GM18505 (cell line): ENCODE measurements at regions not wholly inside any gene's neighbourhood (a gene's known extent, or its start where the extent isn't known, plus 50 kb on each side); places are given as distances from the start of the nearest gene placed in this dataset.

Experiments
- ATAC-seq: cut with Tn5 transposase; IDR thresholded peaks from one replicate; pipeline ENCODE4 v1.9.1; 2021; ENCODE audit not compliant: unreplicated experiment
- POLR2A ChIP-seq: IDR thresholded peaks from 4 replicates; pipeline ENCODE4 v1.6.1; 2011; ENCODE audit warnings: borderline replicate concordance; ENCODE audit not compliant: insufficient read depth, insufficient read length; ENCODE audit errors: extremely low read depth

DNA sequence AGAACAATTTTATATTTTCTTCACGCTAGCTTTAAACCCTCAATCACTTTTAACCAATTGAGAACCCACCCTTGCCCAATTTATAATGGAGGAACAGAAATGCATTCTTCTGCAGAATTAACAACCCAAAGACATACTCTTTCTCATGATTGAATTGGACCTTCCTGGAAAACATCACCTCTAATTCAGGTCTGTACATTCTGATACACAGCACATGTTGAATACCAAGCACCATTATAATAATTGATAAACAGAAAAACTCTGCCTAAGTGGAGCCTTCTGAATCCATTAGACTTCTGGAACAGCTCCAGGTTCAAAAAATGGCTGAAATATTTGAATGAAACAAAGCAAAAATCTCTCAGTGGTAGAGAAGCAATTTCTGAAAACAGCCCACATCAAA, 105.4 kb downstream of the FAM76B start:
- no peak for TF ChIP-seq POLR2A
- no peak for ATAC-seq

DNA sequence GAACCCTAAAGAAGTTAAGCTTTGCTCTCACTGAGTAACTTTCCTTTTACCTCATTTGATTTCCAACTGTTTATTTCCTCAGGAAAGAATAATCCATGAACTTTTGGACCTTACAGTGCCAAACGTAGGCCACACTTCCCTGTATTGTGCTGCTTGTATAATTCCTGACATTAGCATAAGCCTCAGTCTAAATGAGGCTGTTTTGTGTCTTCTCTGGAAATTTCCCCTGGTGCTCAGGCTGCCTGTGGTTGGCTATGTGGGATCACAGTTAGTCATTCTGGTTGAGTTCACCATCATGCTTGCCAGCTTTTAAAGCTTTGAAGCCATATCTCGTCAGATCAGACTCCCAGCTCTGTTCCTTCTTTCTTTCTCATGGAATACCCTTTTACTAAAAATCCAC, 107.0 kb downstream of the FAM76B start:
- no peak for ATAC-seq
- no peak for TF ChIP-seq POLR2A

DNA sequence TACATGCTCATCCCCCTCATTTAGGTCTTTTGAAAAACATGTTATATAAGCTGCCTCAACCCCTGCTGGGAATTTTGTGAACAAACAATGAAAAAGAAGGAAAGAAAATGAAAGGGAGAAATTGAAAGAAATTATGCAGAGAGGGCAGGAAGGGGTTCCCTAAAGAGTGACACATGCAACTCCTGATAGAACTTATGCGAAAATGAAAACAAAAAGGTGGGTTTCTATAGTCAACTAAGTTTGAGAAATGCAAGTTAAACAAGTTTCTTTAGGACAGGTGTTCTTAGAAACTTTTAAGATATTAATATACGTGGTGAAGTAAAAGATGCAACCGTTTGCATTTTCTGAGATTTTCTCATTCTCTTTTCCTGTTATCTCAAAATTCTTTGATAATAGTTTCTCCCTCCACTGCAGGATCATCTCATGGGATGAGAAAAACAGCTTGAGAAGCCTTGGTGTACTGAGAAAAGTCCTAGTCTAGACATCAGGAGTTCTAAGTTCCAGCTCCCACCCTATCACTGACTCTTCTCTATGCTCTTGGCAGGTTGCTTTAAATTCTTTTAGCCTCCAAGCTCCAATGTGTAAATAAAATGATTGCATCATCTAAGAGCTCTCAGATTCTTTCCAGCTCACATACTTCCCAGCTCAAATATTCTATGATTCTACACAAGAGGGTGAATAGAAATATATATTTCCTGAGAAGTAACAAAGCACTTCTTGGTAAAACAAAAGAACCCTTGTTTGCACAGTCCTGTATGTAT, 109.2 kb downstream of the FAM76B start:
- no peak for TF ChIP-seq POLR2A
- ATAC-seq, result no peak

DNA sequence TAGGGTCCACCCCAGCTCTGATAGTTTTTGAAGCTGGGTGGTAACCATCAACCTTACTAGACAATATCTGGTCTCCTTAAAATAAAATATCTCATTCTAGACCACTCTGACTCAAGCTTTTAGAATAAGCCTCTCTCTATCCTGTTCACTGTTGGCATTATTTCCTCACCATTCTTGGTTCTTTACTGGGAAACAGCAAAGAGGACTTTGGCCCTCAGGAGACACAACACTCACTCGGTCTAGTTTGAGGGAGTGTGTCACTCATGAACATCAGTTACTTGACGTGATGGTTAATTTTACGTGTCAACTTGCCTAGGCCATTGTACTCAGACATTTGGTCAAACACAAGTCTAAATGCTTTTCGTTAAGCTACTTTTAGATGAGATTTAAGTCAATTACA, 110.6 kb downstream of the FAM76B start:
- ATAC-seq, result no peak
- TF ChIP-seq POLR2A, result no peak

DNA sequence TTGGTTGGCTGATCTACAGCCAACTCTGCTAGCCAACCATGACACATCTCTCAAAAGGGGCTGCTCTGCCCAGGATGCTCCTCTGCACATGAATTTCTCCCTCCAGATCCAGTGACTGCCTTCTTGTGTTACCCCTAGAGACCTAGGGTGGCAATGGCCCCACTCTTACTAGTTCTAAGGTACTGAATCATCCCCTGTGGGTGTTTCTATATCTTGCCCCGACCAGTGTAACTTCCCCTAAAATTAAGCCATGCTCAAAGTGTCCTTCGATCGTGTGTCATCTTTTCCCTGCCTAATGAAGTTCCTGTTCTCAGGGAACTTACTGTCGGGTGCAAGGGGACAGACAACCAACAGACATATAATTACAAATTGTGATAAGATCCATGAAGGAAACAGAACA, 113.3 kb downstream of the FAM76B start:
- TF ChIP-seq POLR2A, result no peak
- no peak for ATAC-seq

DNA sequence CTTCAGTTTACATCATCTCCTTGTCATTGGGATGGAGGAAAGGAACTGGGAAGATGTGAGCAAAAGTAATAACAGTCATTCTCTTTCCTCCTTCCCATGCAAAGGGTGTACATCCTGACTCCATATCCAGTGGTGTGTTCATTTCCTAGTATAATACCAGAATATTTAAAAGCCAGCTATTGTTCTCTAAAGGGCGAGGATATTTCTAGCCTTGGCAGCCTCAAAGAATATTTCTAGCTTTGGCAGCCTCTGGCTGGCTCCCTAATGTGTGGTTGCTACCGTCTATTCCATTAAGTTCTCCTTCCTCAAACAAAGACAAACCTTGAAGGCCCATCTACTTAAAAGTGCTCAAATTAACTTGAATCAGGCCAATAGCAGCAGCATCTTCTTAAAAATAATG, 114.0 kb downstream of the FAM76B start:
- no peak for TF ChIP-seq POLR2A
- ATAC-seq, result no peak

DNA sequence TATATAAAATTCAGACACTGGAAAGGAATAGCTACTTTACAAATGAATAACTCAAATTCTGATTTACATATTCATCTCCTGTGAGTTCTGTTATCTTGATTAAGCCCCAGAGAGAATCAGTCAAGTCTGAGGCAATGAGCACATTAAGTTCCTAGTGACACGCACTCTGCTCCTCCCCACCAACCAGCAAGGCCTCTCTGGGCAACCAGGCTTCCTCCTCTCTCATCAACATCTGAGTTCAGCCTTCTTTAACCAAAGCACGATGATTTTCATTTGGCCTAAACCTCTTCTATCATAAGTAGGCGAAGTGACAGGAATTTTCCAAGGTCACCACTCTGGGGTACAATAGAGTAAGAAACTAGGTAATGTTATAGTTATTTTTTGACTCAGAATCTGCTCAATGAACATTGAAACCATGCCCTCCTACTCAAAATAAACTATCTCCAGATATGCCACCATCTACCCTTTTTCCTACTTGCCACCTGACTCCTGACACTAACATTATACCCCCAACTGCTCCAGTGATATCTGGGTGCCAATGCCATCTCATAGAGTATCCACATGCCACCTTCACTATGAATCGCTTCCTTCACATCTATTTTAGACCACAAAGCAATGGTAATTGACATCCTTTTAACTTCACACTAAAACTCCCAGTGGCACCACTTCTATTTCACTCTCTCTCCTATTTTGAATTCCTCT, 114.8 kb downstream of the FAM76B start:
- no peak for TF ChIP-seq POLR2A
- ATAC-seq, result no peak

DNA sequence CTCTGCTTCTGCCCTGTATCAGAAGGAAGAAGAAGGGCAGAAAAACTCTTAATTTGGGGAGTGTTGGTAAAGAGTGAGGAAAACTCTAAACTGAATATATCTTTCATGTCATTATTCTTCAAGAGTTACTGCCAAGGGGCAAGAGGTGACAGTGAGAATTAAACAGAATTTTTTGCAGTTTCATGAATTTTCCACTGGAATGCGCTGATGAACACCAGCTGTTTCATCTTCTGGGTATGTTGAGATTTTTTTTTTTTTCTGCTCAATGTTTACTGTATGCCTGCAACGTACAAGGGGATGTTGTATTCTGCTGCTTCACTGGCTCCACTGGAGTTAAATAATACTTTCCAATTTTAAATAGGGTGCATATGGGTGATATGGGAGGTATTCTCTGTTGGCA, 117.8 kb downstream of the FAM76B start:
- no peak for TF ChIP-seq POLR2A
- no peak for ATAC-seq

DNA sequence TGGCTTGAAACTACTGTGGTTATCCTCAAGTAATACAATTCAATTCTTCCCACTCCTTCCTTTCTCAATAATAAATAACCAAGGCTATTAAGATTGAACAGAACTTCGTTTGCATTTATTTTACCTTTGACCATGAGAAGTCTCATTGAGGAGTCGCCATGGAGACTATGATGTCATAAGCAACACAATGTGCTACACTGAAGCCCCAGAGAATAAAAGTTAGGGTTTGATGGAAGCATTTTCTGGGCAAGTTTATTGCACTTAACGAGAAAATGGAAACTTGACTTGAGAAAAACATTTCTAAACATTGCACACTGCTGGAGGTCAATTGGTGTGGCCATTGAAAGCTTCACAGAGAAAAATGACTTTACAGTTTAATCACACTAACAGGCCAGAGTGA, 121.5 kb downstream of the FAM76B start:
- ATAC-seq, result no peak
- TF ChIP-seq POLR2A, result no peak

DNA sequence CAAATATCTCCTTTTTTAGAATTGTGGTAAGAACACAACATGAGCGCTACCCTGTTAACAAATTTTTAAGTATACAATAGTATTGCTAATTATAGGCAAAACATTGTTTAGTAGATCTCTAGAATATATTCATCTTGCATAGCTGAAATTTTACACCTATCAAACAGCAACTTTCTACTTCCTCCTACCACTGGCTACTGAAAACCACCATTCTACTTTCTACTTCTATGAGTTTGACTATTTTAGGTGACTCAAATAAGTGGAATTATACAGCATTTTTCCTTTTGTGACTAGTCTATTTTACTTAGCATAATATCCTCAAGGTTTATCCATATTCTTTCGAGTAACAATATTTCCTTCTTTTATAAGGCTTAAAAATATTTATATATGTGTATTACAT, 128.4 kb downstream of the FAM76B start:
- TF ChIP-seq POLR2A, result no peak
- peak; percentile 56 for ATAC-seq

DNA sequence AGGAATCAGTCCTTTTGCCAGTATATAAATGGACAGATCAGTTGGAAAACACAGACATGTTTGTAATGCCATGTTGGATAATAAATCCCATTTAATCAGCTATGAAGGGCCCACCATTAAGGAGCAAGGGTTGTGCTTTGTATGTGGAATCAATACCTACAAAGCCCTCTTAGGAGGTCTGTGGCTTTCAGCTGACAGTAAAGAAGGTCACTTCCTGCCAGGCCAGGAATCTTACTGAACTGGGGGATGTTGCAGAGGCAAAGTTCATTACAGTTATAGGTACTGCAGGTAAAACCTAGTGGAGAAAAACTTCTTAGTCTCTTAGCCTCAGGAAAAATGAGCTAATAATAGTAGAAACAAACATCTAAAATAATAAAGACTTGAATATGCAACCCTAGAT, 129.5 kb downstream of the FAM76B start:
- ATAC-seq, result no peak
- TF ChIP-seq POLR2A, result no peak

DNA sequence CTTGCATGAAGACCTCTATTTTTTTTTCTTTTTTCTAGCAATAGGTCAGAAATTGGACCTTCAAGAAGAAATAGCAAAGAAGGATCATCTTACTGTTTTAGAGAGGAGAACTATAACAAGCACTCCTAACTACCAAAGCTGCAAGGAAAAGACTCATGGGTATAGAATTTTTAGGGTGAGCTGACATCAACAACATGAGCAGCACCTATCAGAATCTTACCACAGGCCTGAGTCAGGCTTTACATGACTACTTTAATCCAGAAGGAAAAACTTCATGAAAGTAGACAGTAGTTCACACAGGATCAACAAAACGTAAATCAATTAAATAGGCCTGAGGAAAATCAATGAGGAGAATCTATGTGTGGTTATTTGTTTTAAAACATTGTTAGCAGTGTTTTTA, 130.5 kb downstream of the FAM76B start:
- no peak for ATAC-seq
- no peak for TF ChIP-seq POLR2A

DNA sequence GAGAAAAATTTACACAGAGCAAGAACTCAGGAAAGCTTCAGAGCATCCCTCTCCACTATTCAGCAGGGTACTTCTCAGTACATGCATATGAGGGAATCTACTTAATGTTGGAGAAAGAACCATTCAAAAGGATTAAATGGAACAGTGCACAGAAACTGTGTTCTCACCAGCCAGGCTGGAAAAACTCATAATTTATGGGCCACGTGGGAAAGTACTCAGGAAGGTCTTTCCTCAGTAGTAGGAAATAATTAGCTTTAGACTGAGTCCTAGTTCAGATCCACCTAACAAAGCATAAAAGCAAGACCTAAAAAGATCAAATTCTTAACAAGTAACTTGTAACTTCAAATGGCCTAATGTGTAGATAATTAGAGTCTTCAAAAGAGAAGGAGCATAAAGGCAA, 134.0 kb downstream of the FAM76B start:
- no peak for TF ChIP-seq POLR2A
- no peak for ATAC-seq

DNA sequence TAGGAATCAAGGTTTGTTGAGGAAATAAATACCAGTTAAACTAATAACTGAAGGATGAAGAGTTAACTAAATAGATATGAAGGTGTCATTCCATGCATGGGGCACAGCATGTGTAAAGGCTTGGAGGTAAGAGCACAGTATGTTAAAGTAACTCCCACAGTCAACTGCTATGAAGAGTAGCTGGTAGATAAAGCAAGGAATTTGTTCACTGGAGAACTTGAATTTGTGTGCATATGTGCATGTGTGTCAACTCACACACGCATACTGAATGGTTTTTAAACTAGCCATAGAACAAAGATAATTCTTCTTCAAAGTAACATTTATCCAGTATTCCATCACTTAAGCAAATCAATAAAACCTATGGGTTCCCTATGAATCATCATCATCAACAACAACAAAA, 135.9 kb downstream of the FAM76B start:
- ATAC-seq, result no peak
- TF ChIP-seq POLR2A, result no peak
